Thyroid gland (tissue), 4 donors: ENCODE measurements at regions not wholly inside any gene's neighbourhood (a gene's known extent, or its start where the extent isn't known, plus 50 kb on each side); places are given as distances from the start of the nearest gene placed in this dataset.

ENCODE experiments used
- CTCF ChIP-seq, 6 experiments: fragments of 200-600 bp in 3 of 6; fragments of 450-650 bp in 3 of 6; sonication (generic) in 3 of 6; IDR thresholded peaks; one replicate each; pipeline ENCODE4 v1.5.1; 2016 to 2019; ENCODE audit warnings: antibody characterized with exemption in 6 of 6, mild to moderate bottlenecking in 2 of 6, inconsistent platforms in 1 of 6, moderate library complexity in 1 of 6
- POLR2A ChIP-seq, 2 donors: fragments of 450-650 bp; IDR thresholded peaks; one replicate each; pipeline ENCODE4 v1.6.1; 2017; ENCODE audit warnings: antibody characterized with exemption in 2 of 2, mild to moderate bottlenecking in 2 of 2, moderate library complexity in 1 of 2

GRCh38 chr14:89498878-89499277, 81.8 kb upstream of the FOXN3 start:
- no peak for TF ChIP-seq POLR2A (IDR thresholded peaks at IDR 0.05)
- no peak for TF ChIP-seq CTCF (IDR thresholded peaks at IDR 0.05)
